GM19395 (cell line): ENCODE measurements at regions not wholly inside any gene's neighbourhood (a gene's known extent, or its start where the extent isn't known, plus 50 kb on each side); places are given as distances from the start of the nearest gene placed in this dataset.
A peak's percentile ranks its signal among the peaks of the same experiment; 100 is the strongest.
"Not testable (repeated sequence)": the region's sequence is repeated elsewhere in the genome, so short reads cannot be mapped to it uniquely, and the experiment has no call there.

Experiments used
- ATAC-seq: cut with Tn5 transposase; IDR thresholded peaks from one replicate; pipeline ENCODE4 v1.9.1; 2021; ENCODE audit warnings: mild to moderate bottlenecking, moderate library complexity; ENCODE audit not compliant: unreplicated experiment

- no peak for ATAC-seq
Observed at GRCh38 chr12:115377779-115378178, 693.8 kb upstream of the TBX3 start.

DNA sequence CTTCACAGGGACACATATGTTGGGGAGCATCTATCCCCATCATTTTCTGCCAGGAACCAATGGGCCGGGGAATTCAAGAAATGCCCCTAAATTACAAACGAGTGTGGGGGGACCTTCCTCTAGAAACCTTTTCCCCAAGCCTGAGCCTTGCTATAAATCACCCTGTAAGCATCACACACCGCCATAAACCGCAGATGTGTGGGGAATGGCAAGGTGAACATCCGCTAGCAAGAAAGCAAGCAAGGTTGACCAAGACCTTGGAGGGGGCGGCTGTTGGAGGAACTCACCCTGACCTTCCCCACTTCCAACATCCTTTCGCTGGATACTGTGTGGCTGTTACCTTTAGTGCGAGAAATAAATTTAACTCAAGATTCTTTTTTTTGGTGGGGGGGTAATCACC is 693.3 kb upstream of the TBX3 start:
- no peak for ATAC-seq

- peak; percentile 98 for ATAC-seq
Observed at GRCh38 chr12:115375186-115375991, 691.4 kb upstream of the TBX3 start.

DNA sequence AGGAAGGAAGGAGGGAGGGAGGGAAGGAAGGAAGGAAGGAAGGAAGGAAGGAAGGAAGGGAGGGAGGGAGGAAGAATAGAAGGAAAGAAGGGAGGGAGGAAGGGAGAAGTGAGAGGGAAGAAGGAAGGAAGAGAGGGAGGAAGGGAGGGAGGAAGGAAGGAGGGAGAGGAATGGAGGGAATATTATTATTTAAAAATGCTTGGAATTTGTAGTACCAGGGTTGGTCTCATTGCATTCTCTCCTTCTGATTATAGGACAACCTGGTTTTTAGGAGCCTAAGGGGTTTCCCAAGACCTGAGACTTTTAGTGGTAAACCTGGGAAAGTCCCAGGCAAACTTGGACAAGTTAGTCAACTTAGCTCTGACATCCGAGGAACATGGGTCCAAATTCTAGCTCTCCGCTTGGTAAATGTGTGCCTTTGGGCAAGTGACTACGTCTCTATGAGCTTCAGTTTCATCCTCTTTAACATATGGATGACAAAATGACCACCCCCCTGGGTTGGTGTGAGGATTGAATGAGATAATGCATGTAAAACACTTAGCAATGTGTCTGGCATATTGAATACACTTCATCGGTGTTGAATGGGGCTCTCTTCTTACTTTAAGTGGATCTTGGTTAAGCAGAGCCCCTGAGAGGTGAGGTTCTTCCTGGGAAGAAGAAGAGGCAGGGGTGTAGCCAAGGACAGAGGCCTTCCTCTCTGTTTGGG is 690.7 kb upstream of the TBX3 start:
- ATAC-seq, result no peak

GRCh38 chr12:115371711-115372110 is 687.7 kb upstream of the TBX3 start:
- no peak for ATAC-seq

DNA sequence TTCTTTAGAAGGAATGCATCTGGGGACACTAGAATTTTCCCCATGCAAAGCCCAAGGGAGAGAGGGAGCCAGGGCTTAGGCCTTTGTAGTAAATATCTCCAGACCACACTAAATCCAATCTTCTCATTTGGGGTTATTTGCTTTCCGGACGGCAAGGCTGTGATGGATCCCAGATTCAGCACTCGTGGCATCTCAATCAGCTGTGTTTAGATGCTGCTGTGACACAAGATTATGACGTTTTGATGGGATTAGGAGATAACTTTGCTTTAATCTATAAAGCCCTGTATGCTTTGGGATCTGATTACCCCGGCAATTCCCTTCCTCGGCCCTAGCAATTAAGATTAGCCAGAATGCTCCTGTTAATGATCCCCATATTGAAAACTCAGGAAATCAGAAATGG is 686.7 kb upstream of the TBX3 start:
- no peak for ATAC-seq

GRCh38 chr12:115370207-115370606 is 686.2 kb upstream of the TBX3 start:
- ATAC-seq, result no peak

DNA sequence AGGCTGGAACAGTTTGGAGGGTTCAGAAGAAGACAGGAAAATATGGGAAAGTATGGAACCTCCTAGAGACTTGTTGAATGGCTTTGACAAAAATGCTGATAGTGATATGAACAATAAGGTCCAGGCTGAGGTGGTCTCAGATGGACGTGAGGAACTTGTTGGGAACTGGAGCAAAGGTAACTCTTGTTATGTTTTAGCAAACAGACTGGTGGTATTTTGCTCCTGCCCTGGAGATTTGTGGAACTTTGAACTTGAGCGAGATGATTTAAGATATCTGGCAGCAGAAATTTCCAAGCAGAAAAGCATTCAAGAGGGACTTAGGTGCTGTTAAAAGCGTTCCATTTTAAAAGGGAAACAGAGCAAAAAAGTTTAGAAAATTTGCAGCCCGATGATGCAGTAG is 682.3 kb upstream of the TBX3 start:
- ATAC-seq, result not testable (repeated sequence)

GRCh38 chr12:115365765-115366164 is 681.8 kb upstream of the TBX3 start:
- not testable (repeated sequence) for ATAC-seq

GRCh38 chr12:115364921-115365320 is 680.9 kb upstream of the TBX3 start:
- no peak for ATAC-seq

GRCh38 chr12:115362339-115362976 is 678.5 kb upstream of the TBX3 start:
- ATAC-seq, result no peak

GRCh38 chr12:115357681-115358080 is 673.7 kb upstream of the TBX3 start:
- no peak for ATAC-seq

DNA sequence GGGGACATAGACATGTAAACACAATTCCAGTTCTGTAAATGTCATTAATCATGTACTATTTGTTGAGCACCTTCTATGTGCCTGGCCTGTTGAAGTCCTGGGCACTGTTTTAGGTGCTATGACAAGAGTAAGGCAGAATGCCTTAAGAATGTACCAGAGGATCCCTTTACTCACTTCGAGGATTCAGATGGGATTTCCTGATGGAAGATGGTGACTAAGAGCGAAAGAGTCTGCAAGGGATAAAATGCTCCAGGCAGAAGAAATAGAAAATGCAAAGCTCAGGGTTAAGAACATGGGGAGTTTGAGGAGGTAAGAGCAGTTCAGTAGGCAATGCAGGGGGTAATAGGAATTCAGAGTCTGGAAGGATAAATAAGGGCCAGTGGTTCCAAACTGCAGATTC is 671.3 kb upstream of the TBX3 start:
- ATAC-seq, result no peak

GRCh38 chr12:115354007-115354890 is 670.3 kb upstream of the TBX3 start:
- peak; percentile 75 for ATAC-seq

GRCh38 chr12:115353467-115353866 is 669.5 kb upstream of the TBX3 start:
- ATAC-seq, result no peak

- ATAC-seq, result no peak
Observed at GRCh38 chr12:115351514-115352077, 667.6 kb upstream of the TBX3 start.

GRCh38 chr12:115349711-115350110 is 665.7 kb upstream of the TBX3 start:
- ATAC-seq, result no peak

GRCh38 chr12:115348301-115348700 is 664.3 kb upstream of the TBX3 start:
- no peak for ATAC-seq

DNA sequence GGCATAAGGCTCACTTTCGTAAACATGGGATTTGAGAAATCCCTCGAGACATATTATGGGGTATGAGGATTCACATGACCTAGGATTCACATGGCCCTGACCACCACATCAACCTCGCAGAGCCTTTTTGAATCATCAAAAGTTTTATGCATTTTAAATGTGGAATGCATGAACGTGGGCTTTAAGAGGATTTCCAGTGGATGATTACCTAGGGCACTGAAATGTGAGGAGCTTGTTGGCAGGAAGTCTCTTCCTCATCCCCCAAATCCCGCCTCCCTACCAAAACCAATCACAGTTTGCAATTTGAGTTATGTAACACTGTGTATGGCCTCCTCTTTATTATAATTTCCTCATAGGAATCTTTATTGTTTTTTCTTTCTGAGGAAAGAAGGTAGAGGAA is 659.6 kb upstream of the TBX3 start:
- ATAC-seq, result no peak

DNA sequence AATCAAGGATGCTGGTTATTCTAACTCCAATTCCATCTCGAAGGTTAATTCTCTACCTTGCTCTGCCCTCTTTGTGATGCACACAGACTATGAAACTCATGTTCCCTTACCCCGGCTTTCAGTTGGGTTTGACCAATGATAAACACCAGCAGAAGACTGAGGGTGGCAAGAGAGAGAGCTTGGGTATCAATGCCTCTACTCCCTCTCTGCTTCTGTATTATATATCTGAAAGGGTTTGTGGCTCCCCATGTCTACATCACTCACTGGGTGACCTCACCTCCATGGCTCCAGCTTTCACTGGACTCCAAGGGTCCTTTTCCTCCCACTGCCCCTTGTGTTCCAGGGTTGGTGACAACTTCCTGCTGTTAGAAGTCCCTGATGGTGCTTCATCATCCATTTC is 659.0 kb upstream of the TBX3 start:
- ATAC-seq, result no peak

- no peak for ATAC-seq
Observed at GRCh38 chr12:115341442-115341841, 657.5 kb upstream of the TBX3 start.
